Memory B cell (primary cell): ENCODE measurements at regions not wholly inside any gene's neighbourhood (a gene's known extent, or its start where the extent isn't known, plus 50 kb on each side); places are given as distances from the start of the nearest gene placed in this dataset.

Source experiments
- ATAC-seq: fragments of 150-1000 bp; cut with Tn5 transposase; 2 replicates; pipeline ENCODE4 v1.10.0; 2021; ENCODE audit warnings: low read depth, mild to moderate bottlenecking, moderate library complexity
- DNase-seq, 2 donors: peaks; one replicate each; pipeline ENCODE4 v3.0.0; 2022; ENCODE audit warnings: low spot score in 2 of 2
- H3K27ac Mint-ChIP-seq: one replicate; pipeline ENCODE4 v1.8.0; 2022; ENCODE audit warnings: mild to moderate bottlenecking, moderate library complexity, mixed read lengths
- H3K27me3 Mint-ChIP-seq: one replicate; pipeline ENCODE4 v1.8.0; 2022; ENCODE audit warnings: mixed read lengths
- H3K36me3 Mint-ChIP-seq: one replicate; pipeline ENCODE4 v1.8.0; 2022; ENCODE audit warnings: mild to moderate bottlenecking, mixed read lengths
- H3K4me1 Mint-ChIP-seq: one replicate; pipeline ENCODE4 v1.8.0; 2022; ENCODE audit warnings: mixed read lengths
- H3K4me3 Mint-ChIP-seq: one replicate; pipeline ENCODE4 v1.8.0; 2022; ENCODE audit warnings: mild to moderate bottlenecking, moderate library complexity, mixed read lengths
- H3K9me3 Mint-ChIP-seq: one replicate; pipeline ENCODE4 v1.8.0; 2022; ENCODE audit warnings: mixed read lengths

- DNase-seq (no peak), ATAC-seq (no peak)
- H3K27me3 Mint-ChIP-seq = peaks cover 4% of the 10 kb centered on the region
- H3K9me3 Mint-ChIP-seq = peaks cover 8% of the 10 kb centered on the region
- H3K27ac Mint-ChIP-seq = no peak overlapping the region
- no peaks in the 10 kb centered on the region for H3K36me3 Mint-ChIP-seq
- no peaks in the 10 kb centered on the region for H3K4me1 Mint-ChIP-seq
- no peak overlapping the region for H3K4me3 Mint-ChIP-seq
Observed at GRCh38 chr1:5525597-5526384, 466.4 kb downstream of the NPHP4 start.

DNA sequence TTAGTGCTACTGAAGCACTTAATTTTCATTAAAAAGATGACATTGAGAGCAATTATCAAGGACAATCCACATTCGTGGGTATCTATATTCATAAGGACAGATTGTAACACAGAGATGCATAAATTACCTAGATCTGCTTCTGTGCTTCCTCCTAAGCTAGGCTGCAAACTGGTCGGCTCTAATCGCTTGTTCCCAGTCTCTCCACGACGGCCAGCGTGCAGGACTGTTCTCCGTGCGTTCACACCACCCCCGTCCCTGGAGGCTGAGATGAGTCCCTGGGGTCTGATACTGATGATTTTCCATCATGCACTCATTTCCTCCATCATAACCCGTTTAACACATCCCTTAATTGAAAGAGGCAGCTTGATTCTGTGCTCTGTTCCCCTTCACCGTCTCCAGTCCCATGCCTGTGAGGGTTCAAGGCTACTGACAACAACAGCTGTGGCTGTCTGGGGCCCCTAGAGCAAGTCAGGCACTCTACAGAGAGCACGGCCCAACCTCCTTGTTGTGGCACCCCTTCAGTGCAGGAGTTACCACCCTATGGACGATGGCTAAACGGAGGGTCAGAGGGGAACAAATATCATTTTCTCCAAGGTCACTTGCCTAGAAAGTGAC lies 469.6 kb downstream of the NPHP4 start:
- Mint-ChIP-seq H3K4me1 (no peaks in the 10 kb centered on the region), H3K9me3 (no peaks in the 10 kb centered on the region)
- no peak for ATAC-seq

DNA sequence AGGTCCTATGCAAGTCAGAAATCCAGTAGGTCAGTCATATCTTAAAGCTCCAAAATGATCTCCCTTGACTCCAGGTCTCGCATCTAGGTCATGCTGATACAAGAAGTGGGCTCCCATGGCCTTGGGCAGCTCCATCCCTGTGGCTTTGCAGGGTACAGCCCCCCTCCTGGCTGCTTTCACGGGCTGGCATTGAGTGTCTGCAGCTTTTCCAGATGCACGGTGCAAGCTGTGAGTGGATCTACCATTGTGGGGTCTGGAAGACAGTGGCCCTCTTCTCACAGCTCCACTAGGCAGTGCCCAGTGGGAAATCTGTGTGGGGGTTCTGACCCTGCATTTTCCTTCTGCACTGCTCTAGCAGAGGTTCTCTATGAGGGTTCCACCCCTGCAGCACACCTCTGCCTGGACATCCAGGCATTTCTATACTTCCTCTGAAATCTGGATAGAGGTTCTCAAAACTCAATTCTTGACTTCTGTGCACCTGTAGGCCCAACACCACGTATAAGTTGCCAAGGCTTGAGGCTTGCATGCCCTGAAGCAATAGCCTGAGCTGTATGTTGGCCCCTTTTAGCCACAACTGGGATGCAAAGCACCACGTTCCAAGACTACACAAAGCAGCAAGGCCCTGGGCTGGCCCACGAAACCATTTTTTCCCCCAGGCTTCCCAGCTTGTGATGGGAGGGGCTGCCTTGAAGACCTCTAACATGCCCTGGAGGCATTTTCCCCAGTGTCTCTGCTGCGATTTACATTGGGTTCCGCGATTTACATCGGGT lies 472.7 kb downstream of the NPHP4 start:
- no peaks in the 10 kb centered on the region for H3K9me3 Mint-ChIP-seq
- H3K36me3 Mint-ChIP-seq = no peaks in the 10 kb centered on the region
- no peak overlapping the region for H3K4me3 Mint-ChIP-seq
- ATAC-seq (no peak), DNase-seq (no peak)
- H3K27me3 Mint-ChIP-seq = peaks cover 3% of the 10 kb centered on the region
- no peaks in the 10 kb centered on the region for H3K4me1 Mint-ChIP-seq
- H3K27ac Mint-ChIP-seq = no peak overlapping the region

More for the DNA sequence above, 469.6 kb downstream of the NPHP4 start:
- H3K27ac Mint-ChIP-seq = no peak overlapping the region
- H3K36me3 Mint-ChIP-seq = no peaks in the 10 kb centered on the region
- peaks cover 4% of the 10 kb centered on the region for H3K27me3 Mint-ChIP-seq
- no peak for DNase-seq
- H3K4me3 Mint-ChIP-seq = no peak overlapping the region

DNA sequence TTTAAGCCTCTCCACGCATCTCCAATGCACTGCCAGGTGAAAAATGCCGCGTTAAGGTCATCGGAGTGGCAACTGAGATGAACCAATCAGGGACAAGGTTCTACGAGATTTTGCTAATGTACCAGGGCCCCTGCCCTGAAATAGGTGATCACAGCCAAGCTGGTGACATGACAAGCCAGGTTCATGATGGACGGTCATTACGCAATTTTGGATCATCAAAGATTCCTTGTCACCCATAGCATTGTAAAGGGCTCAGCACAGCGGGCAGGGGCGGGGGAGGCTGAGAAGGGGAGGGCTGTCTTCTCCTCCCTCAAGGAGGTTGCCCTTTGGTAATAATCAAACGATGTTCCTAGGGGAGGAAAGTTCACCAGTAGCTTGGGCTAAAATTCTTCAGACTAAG lies 475.5 kb downstream of the NPHP4 start:
- Mint-ChIP-seq H3K27ac (no peak overlapping the region), H3K27me3 (peaks cover 4% of the 10 kb centered on the region), H3K4me1 (no peaks in the 10 kb centered on the region), H3K4me3 (no peak overlapping the region), H3K36me3 (no peaks in the 10 kb centered on the region), H3K9me3 (no peaks in the 10 kb centered on the region)
- ATAC-seq (no peak), DNase-seq (no peak)

- no peak for ATAC-seq
Observed at GRCh38 chr1:5515501-5515900, 476.7 kb downstream of the NPHP4 start.

DNA sequence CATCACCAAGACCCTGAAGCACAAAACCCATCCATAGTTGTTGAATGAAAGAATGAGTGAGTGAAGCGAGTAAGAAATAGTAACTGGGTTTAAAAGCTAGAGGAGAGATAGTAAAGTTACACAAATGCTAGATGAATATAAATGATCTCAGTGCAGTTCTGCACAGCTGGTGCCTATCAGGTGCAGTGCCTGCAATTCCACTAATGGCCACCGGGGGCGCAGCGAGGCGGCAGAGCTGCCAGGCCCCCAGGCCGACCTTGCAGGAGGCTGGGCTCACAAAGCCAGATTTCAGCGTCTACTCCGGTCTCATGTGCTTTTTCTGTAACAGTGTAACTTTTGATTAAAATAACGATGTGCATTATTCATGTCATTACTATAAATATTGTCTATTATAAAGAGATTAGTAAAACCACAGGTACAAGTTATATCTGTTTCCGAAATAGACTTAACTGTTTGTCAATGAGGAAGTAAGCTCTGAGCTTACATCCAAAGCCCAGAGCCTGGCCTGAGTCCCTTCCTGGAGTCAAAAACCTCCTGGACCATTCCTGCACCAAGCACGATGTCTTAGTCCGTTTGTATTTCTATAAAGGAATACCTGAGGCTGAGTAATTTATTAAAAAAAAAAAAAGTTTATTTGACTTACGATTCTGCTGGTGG lies 477.6 kb downstream of the NPHP4 start:
- ATAC-seq (peak; percentile 68), DNase-seq (peak; percentile 66 to 75)
- Mint-ChIP-seq H3K9me3 (no peaks in the 10 kb centered on the region), H3K4me3 (no peak overlapping the region), H3K36me3 (no peaks in the 10 kb centered on the region), H3K27me3 (peaks cover 12% of the 10 kb centered on the region), H3K27ac (no peak overlapping the region), H3K4me1 (no peaks in the 10 kb centered on the region)

More at GRCh38 chr1:5515501-5515900, 476.7 kb downstream of the NPHP4 start:
- H3K27ac Mint-ChIP-seq = no peak overlapping the region
- H3K9me3 Mint-ChIP-seq = no peaks in the 10 kb centered on the region
- H3K36me3 Mint-ChIP-seq = no peaks in the 10 kb centered on the region
- H3K27me3 Mint-ChIP-seq = peaks cover 12% of the 10 kb centered on the region
- no peaks in the 10 kb centered on the region for H3K4me1 Mint-ChIP-seq
- no peak overlapping the region for H3K4me3 Mint-ChIP-seq
- no peak for DNase-seq

DNA sequence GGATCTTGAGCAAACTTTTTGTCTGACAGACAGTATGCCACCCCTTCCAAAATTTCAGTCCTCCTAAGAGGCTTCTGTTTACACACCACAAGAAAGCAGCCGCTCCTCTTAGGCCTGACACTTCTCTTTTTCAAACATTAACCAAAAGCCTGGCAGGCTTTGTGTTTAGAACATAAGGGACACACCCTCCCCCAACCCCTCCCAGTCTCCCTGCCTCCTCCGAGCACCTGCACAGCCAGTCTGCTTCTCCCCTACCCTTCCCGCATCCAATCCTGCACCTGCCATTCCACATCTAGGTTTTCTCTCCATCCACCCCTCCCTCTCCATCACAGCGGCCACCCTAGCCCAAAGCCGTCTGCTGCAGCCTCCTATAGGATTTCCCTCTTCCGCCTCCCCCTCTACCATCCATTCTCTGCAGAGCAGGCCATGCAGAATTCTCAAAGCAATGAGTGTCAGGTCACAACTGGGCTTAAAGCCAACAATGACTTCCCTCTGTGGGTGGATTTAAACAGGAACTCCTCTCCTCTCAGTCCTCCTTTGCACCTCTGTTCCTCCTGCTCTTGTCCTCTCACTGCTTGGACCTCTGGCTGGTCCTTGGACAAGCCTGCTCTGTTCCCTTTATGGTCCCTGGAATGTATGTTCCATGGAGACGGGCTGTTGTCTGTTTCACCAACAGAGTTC lies 478.2 kb downstream of the NPHP4 start:
- DNase-seq = no peak
- peaks cover 14% of the 10 kb centered on the region for H3K27me3 Mint-ChIP-seq

GRCh38 chr1:5513179-5513578 lies 479.0 kb downstream of the NPHP4 start:
- Mint-ChIP-seq H3K9me3 (no peaks in the 10 kb centered on the region), H3K27me3 (peaks cover 14% of the 10 kb centered on the region), H3K36me3 (no peaks in the 10 kb centered on the region), H3K4me1 (no peaks in the 10 kb centered on the region), H3K4me3 (no peak overlapping the region), H3K27ac (no peak overlapping the region)
- ATAC-seq (no peak), DNase-seq (no peak)

More for the DNA sequence above, 478.2 kb downstream of the NPHP4 start:
- Mint-ChIP-seq H3K36me3 (no peaks in the 10 kb centered on the region), H3K4me1 (no peaks in the 10 kb centered on the region), H3K27ac (no peak overlapping the region), H3K9me3 (no peaks in the 10 kb centered on the region), H3K4me3 (no peak overlapping the region)
- ATAC-seq = no peak

DNA sequence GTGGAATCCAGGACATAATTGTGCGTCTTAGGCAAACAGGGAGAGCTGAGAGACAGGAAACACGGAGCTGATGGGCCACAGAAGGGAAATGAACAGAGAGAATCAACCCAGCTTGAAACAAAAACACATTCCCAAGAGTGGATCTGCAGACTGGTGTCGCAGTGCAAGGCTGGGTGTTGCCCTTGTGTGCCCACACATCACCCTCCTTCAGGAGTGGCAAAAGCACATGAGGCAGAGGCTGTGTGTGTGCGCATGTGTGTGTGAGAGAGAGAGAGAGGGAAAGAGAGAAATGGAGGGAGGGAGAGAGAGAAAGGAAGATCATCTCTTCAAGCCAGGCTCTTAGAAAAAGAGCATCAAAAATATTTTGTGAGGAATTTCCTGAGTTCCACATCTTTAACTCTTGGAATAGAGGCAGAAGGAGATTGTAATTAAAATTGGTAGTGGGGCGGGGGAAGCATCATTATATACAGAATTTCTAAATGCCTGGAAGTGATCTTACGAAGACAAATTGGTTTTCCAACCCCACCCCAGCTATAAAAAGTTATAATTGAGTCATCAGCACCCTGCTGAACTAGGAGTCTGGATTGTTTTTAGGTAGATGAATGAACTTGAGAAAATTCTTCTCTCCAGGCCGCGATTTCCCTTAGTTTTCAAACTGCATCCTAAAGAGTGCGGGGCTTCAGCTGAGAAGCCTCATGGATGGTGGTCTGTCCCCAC lies 480.7 kb downstream of the NPHP4 start:
- DNase-seq = no peak
- H3K27ac Mint-ChIP-seq = no peak overlapping the region
- no peak overlapping the region for H3K4me3 Mint-ChIP-seq
- no peaks in the 10 kb centered on the region for H3K36me3 Mint-ChIP-seq
- peaks cover 14% of the 10 kb centered on the region for H3K27me3 Mint-ChIP-seq
- H3K9me3 Mint-ChIP-seq = no peaks in the 10 kb centered on the region
- H3K4me1 Mint-ChIP-seq = no peaks in the 10 kb centered on the region
- no peak for ATAC-seq

DNA sequence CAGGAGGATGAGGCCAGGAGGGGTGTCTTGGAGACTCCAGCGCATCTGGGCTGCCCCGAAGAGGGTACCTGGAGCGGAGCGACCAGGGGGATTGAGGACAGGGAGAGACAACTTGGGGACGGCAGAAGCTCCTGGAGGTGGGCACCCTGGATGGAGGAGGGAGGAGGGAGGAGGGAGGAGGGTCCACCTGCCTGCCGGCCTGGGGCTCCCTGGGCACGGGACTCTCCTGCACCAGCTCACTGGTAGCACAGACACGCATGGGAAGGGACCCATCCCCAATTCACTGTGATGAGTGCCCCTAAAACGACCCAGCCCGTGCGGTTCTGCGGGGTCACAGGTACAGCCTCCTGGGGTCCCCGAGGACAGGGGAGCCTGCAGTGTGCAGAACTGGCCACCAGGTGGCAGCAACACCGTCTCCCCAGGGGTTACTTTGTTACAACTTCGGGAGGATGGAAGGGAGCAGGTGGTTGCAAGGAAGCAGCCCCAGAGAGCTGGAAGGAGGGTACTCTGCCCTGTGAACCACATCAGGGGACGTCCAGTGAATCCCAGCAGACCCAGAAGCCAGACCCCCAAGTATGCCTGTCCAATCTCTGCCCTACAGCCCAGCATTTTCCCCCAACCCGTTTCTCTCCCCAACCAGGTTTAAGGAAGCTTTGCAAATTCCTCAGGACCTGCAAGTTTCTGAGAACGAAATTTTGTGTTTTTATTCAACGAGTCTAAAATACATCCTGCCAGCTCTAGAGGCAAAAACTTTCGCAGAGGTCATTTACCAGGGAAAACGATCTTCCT lies 482.4 kb downstream of the NPHP4 start:
- Mint-ChIP-seq H3K4me1 (no peaks in the 10 kb centered on the region), H3K27me3 (peaks cover 14% of the 10 kb centered on the region), H3K9me3 (no peaks in the 10 kb centered on the region), H3K27ac (no peak overlapping the region), H3K36me3 (no peaks in the 10 kb centered on the region), H3K4me3 (no peak overlapping the region)
- peak; percentile 35 for ATAC-seq
- peak; percentile 67 to 82 for DNase-seq

DNA sequence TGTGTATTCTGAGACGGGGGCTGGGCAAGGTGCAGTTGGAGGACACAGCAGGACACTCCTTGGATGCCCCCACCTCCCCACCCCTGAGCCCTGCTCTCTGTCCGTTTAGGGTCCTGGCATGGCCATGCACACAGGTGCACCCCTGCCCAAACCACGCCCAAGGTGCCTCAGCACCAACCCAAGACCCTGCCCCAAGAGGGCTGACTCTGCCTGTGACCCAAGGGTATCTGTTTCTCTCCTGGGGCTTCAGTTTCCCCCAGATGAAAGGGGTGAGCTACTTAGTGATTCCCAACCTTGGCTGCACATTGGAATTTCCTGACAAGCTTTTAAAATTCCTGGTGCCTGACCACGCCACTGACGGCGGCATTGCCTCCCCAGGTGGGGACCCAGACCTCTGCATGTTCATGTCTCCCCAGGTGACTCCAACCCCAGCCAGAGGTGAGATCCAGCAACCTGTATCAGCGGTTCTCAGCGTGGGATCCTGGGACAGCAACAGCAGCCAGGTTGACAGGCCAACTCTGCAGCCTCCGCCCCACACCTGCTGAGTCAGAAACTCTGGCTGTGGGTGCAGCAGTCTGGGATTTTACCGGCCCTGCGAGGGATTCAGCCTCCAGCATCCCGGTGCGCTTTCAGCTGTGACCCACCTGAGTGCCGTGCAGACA lies 483.4 kb downstream of the NPHP4 start:
- H3K9me3 Mint-ChIP-seq = no peaks in the 10 kb centered on the region
- no peak overlapping the region for H3K27ac Mint-ChIP-seq
- H3K27me3 Mint-ChIP-seq = peaks cover 13% of the 10 kb centered on the region
- no peak for ATAC-seq
- H3K36me3 Mint-ChIP-seq = no peaks in the 10 kb centered on the region
- H3K4me3 Mint-ChIP-seq = no peak overlapping the region
- no peaks in the 10 kb centered on the region for H3K4me1 Mint-ChIP-seq
- DNase-seq = no peak

- Mint-ChIP-seq H3K4me1 (no peaks in the 10 kb centered on the region), H3K36me3 (no peaks in the 10 kb centered on the region), H3K27ac (no peak overlapping the region), H3K27me3 (peaks cover 13% of the 10 kb centered on the region), H3K4me3 (no peak overlapping the region), H3K9me3 (no peaks in the 10 kb centered on the region)
- ATAC-seq (no peak), DNase-seq (no peak)
Observed at GRCh38 chr1:5507340-5507739, 484.9 kb downstream of the NPHP4 start.
